GM23248 (cell line): ENCODE measurements at regions not wholly inside any gene's neighbourhood (a gene's known extent, or its start where the extent isn't known, plus 50 kb on each side); places are given as distances from the start of the nearest gene placed in this dataset.
A peak's percentile ranks its signal among the peaks of the same experiment; 100 is the strongest.

ENCODE experiments used
- DNase-seq: peaks from one replicate; pipeline ENCODE4 v3.0.0-alpha.2; 2015
- H2AFZ ChIP-seq: fragments of 200-600 bp; sonication (generic); 2 replicates; pipeline ENCODE4 v1.6.1; 2016; ENCODE audit warnings: antibody characterized with exemption
- H3F3A ChIP-seq: fragments of 200-600 bp; sonication (generic); 2 replicates; pipeline ENCODE4 v1.6.1; 2016; ENCODE audit warnings: mild to moderate bottlenecking, antibody characterized with exemption, mixed run types; ENCODE audit not compliant: insufficient read depth
- H3K27ac ChIP-seq: fragments of 200-600 bp; sonication (generic); 2 replicates; pipeline ENCODE4 v1.5.1; 2016; ENCODE audit warnings: mild to moderate bottlenecking
- H3K27me3 ChIP-seq: fragments of 200-600 bp; sonication (generic); replicated peaks from 2 replicates; pipeline ENCODE4 v1.6.1; 2016; ENCODE audit warnings: mild to moderate bottlenecking; ENCODE audit not compliant: insufficient read depth
- H3K36me3 ChIP-seq: fragments of 200-600 bp; sonication (generic); 2 replicates; pipeline ENCODE4 v1.6.1; 2016; ENCODE audit warnings: low read depth, mild to moderate bottlenecking
- H3K4me1 ChIP-seq: fragments of 200-600 bp; sonication (generic); 2 replicates; pipeline ENCODE4 v1.6.1; 2016; ENCODE audit warnings: mild to moderate bottlenecking; ENCODE audit not compliant: insufficient read depth
- H3K4me2 ChIP-seq: fragments of 200-600 bp; sonication (generic); one replicate; pipeline ENCODE4 v1.6.1; 2016; ENCODE audit warnings: mild to moderate bottlenecking; ENCODE audit not compliant: unreplicated experiment
- H3K4me3 ChIP-seq: fragments of 200-600 bp; sonication (generic); 2 replicates; pipeline ENCODE4 v1.5.1; 2016; ENCODE audit warnings: mild to moderate bottlenecking
- H3K79me2 ChIP-seq: fragments of 200-600 bp; sonication (generic); 2 replicates; pipeline ENCODE4 v1.6.1; 2016; ENCODE audit warnings: mild to moderate bottlenecking; ENCODE audit not compliant: insufficient read depth
- H3K9ac ChIP-seq: fragments of 200-600 bp; sonication (generic); 2 replicates; pipeline ENCODE4 v1.6.1; 2016; ENCODE audit warnings: mild to moderate bottlenecking
- H3K9me2 ChIP-seq: fragments of 200-600 bp; sonication (generic); 2 replicates; pipeline ENCODE4 v1.6.1; 2016; ENCODE audit warnings: mixed run types, mild to moderate bottlenecking, moderate library complexity; ENCODE audit not compliant: insufficient read depth
- H3K9me3 ChIP-seq: fragments of 200-600 bp; sonication (generic); one replicate; pipeline ENCODE4 v1.6.1; 2017; ENCODE audit warnings: low read depth
- H4K20me1 ChIP-seq: fragments of 200-600 bp; sonication (generic); 2 replicates; pipeline ENCODE4 v1.6.0; 2016; ENCODE audit not compliant: insufficient read depth
- EZH2 ChIP-seq: fragments of 200-600 bp; sonication (generic); IDR thresholded peaks from 2 replicates; pipeline ENCODE4 v1.6.1; 2018; ENCODE audit warnings: antibody characterized with exemption, mild to moderate bottlenecking; ENCODE audit not compliant: insufficient read depth, poor library complexity, severe bottlenecking
- EZH2phosphoT487 ChIP-seq: fragments of 200-600 bp; sonication (generic); IDR thresholded peaks from 2 replicates; pipeline ENCODE4 v1.6.1; 2018; ENCODE audit warnings: antibody characterized with exemption, moderate library complexity, mild to moderate bottlenecking, low read depth; ENCODE audit not compliant: insufficient read depth
- WGBS, 2 experiments: methylation state at CpG; one replicate each; pipeline ENCODE4 v1.1.6; 2015 to 2017; ENCODE audit warnings: low lambda C conversion rate in 2 of 2, low coverage in 1 of 2; ENCODE audit errors: missing lambda C conversion rate in 2 of 2; 5-methylcytosine and 5-hydroxymethylcytosine counted together
- in situ Hi-C: fragments of 300-500 bp; cut with MboI; formaldehyde crosslinking; loops from 2 replicates; pipeline ENCODE4 v1.15.0; 2020

- in situ Hi-C loops, result no loop called here
- Histone ChIP-seq H3K9me3 (no peaks in the 10 kb centered on the region), H2AFZ (no peak overlapping the region), H4K20me1 (no peaks in the 10 kb centered on the region), H3K4me3 (no peak overlapping the region), H3K9ac (no peak overlapping the region), H3K27me3 (no peaks in the 10 kb centered on the region), H3K36me3 (no peaks in the 10 kb centered on the region), H3K9me2 (no peaks in the 10 kb centered on the region; the same call in 1 of the 2 replicates), H3F3A (no peaks in the 10 kb centered on the region), H3K4me2 (no peak overlapping the region), H3K27ac (no peak overlapping the region), H3K4me1 (no peaks in the 10 kb centered on the region), H3K79me2 (no peaks in the 10 kb centered on the region)
- TF ChIP-seq EZH2, result no peak
- no peak for TF ChIP-seq EZH2phosphoT487
- DNase-seq, result no peak
- WGBS, 2 experiments, result 64 to 74% methylated on average over 2 of the region's 2 CpGs
Observed at GRCh38 chr1:198968866-198969265, 330.0 kb downstream of the PTPRC start.

- H3K27me3 ChIP-seq, result no peaks in the 10 kb centered on the region
- H3K9me3 ChIP-seq, result no peaks in the 10 kb centered on the region
- H3F3A ChIP-seq, result no peaks in the 10 kb centered on the region
- no peaks in the 10 kb centered on the region for H3K79me2 ChIP-seq
- WGBS, 2 experiments, result 34 to 45% methylated on average over 1 of the region's 1 CpG
- no peak overlapping the region for H3K9ac ChIP-seq
- H3K27ac ChIP-seq, result no peak overlapping the region
- H3K4me1 ChIP-seq, result no peaks in the 10 kb centered on the region
- in situ Hi-C loops, result no loop called here
- H3K9me2 ChIP-seq, result no peaks in the 10 kb centered on the region; the same call in 1 of the 2 replicates
- no peak for DNase-seq
- H3K36me3 ChIP-seq, result no peaks in the 10 kb centered on the region
- H3K4me3 ChIP-seq, result no peak overlapping the region
- H3K4me2 ChIP-seq, result no peak overlapping the region
- no peak overlapping the region for H2AFZ ChIP-seq
- no peaks in the 10 kb centered on the region for H4K20me1 ChIP-seq
- TF ChIP-seq EZH2 (no peak), EZH2phosphoT487 (no peak)
Observed at GRCh38 chr1:198969981-198970380, 331.1 kb downstream of the PTPRC start.

- peak; percentile 51 for DNase-seq
- H3K9ac ChIP-seq, result no peak overlapping the region
- H3K4me3 ChIP-seq, result no peak overlapping the region
- H2AFZ ChIP-seq, result no peak overlapping the region
- no peak for TF ChIP-seq EZH2
- TF ChIP-seq EZH2phosphoT487, result no peak
- no peaks in the 10 kb centered on the region for H3K27me3 ChIP-seq
- H3F3A ChIP-seq, result no peaks in the 10 kb centered on the region
- no peaks in the 10 kb centered on the region for H3K79me2 ChIP-seq
- no peaks in the 10 kb centered on the region for H3K4me1 ChIP-seq
- H3K4me2 ChIP-seq, result no peak overlapping the region
- H3K36me3 ChIP-seq, result no peaks in the 10 kb centered on the region
- H3K9me3 ChIP-seq, result no peaks in the 10 kb centered on the region
- no peaks in the 10 kb centered on the region for H4K20me1 ChIP-seq
- H3K9me2 ChIP-seq, result no peaks in the 10 kb centered on the region; the same call in 1 of the 2 replicates
- in situ Hi-C loops, result no loop called here
- no peak overlapping the region for H3K27ac ChIP-seq
Observed at GRCh38 chr1:198970916-198971315, 332.1 kb downstream of the PTPRC start.

GRCh38 chr1:198977909-198978308, 339.1 kb downstream of the PTPRC start:
- 53 to 65% methylated on average over 1 of the region's 1 CpG for WGBS, 2 experiments
- Histone ChIP-seq H3K9ac (no peak overlapping the region), H4K20me1 (no peaks in the 10 kb centered on the region)

GRCh38 chr1:198978523-198978922, 339.7 kb downstream of the PTPRC start:
- no peak for DNase-seq
- Histone ChIP-seq H3K27ac (no peak overlapping the region), H3K4me2 (no peak overlapping the region), H3K9ac (no peak overlapping the region), H3F3A (no peaks in the 10 kb centered on the region), H3K4me3 (no peak overlapping the region), H2AFZ (no peak overlapping the region), H3K9me2 (no peaks in the 10 kb centered on the region), H3K9me3 (no peaks in the 10 kb centered on the region), H3K79me2 (no peaks in the 10 kb centered on the region), H3K4me1 (no peaks in the 10 kb centered on the region), H4K20me1 (no peaks in the 10 kb centered on the region), H3K36me3 (no peaks in the 10 kb centered on the region), H3K27me3 (no peaks in the 10 kb centered on the region)
- TF ChIP-seq EZH2phosphoT487 (no peak), EZH2 (no peak)
- WGBS, 2 experiments, result 26 to 36% methylated on average over 1 of the region's 1 CpG
- in situ Hi-C loops, result no loop called here

More at GRCh38 chr1:198977909-198978308, 339.1 kb downstream of the PTPRC start:
- TF ChIP-seq EZH2, result no peak
- TF ChIP-seq EZH2phosphoT487, result no peak
- no peaks in the 10 kb centered on the region for H3K9me3 ChIP-seq
- no peak for DNase-seq
- H3K36me3 ChIP-seq, result no peaks in the 10 kb centered on the region
- no peak overlapping the region for H3K4me3 ChIP-seq
- in situ Hi-C loops, result no loop called here
- H3K27me3 ChIP-seq, result no peaks in the 10 kb centered on the region
- H3K9me2 ChIP-seq, result no peaks in the 10 kb centered on the region
- H3K4me2 ChIP-seq, result no peak overlapping the region
- H3F3A ChIP-seq, result no peaks in the 10 kb centered on the region
- H2AFZ ChIP-seq, result no peak overlapping the region
- H3K4me1 ChIP-seq, result no peaks in the 10 kb centered on the region
- no peak overlapping the region for H3K27ac ChIP-seq
- no peaks in the 10 kb centered on the region for H3K79me2 ChIP-seq
